Adipocyte (in vitro differentiated cells): ENCODE measurements at regions not wholly inside any gene's neighbourhood (a gene's known extent, or its start where the extent isn't known, plus 50 kb on each side); places are given as distances from the start of the nearest gene placed in this dataset.

ENCODE experiments used
- DNase-seq: peaks from one replicate; pipeline ENCODE4 v3.0.0-alpha.2; 2015; ENCODE audit warnings: low read depth
- H3K27me3 ChIP-seq: replicated peaks from 2 replicates; pipeline ENCODE4 v1.7.0; 2013; ENCODE audit warnings: mild to moderate bottlenecking, low read length, moderate library complexity; ENCODE audit not compliant: control insufficient read depth, insufficient read depth
- H3K36me3 ChIP-seq: 2 replicates; pipeline ENCODE4 v1.7.0; 2013; ENCODE audit warnings: low read length, mild to moderate bottlenecking, moderate library complexity; ENCODE audit not compliant: control insufficient read depth, insufficient read depth, severe bottlenecking
- H3K4me1 ChIP-seq: 2 replicates; pipeline ENCODE4 v1.7.0; 2013; ENCODE audit warnings: mild to moderate bottlenecking, low read length, moderate library complexity; ENCODE audit not compliant: control insufficient read depth, insufficient read depth
- H3K4me3 ChIP-seq: 2 replicates; pipeline ENCODE4 v1.7.0; 2013; ENCODE audit warnings: mild to moderate bottlenecking, low read length, moderate library complexity
- H3K9ac ChIP-seq: 2 replicates; pipeline ENCODE4 v1.7.0; 2013; ENCODE audit warnings: mild to moderate bottlenecking, low read length, moderate library complexity
- H3K9me3 ChIP-seq: 2 replicates; pipeline ENCODE4 v1.7.0; 2013; ENCODE audit warnings: mild to moderate bottlenecking, low read length, moderate library complexity; ENCODE audit not compliant: control insufficient read depth

GRCh38 chr17:14875557-14876412 lies 389.3 kb downstream of the PMP22 start:
- DNase-seq: no peak
- Histone ChIP-seq H3K27me3 (no peaks in the 10 kb centered on the region), H3K4me1 (peaks cover 13% of the 10 kb centered on the region), H3K36me3 (no peaks in the 10 kb centered on the region), H3K9me3 (no peaks in the 10 kb centered on the region), H3K9ac (no peak overlapping the region), H3K4me3 (no peak overlapping the region)

GRCh38 chr17:14873996-14874395 lies 391.1 kb downstream of the PMP22 start:
- H3K36me3 ChIP-seq: no peaks in the 10 kb centered on the region
- DNase-seq: no peak
- H3K4me3 ChIP-seq: no peak overlapping the region
- H3K9ac ChIP-seq: no peak overlapping the region
- H3K9me3 ChIP-seq: no peaks in the 10 kb centered on the region
- peaks cover 13% of the 10 kb centered on the region for H3K4me1 ChIP-seq
- no peaks in the 10 kb centered on the region for H3K27me3 ChIP-seq

- Histone ChIP-seq H3K9me3 (no peaks in the 10 kb centered on the region), H3K36me3 (no peaks in the 10 kb centered on the region), H3K4me3 (no peak overlapping the region), H3K4me1 (peaks cover 13% of the 10 kb centered on the region), H3K27me3 (no peaks in the 10 kb centered on the region), H3K9ac (no peak overlapping the region)
- DNase-seq: no peak
Observed at GRCh38 chr17:14873540-14873939, 391.6 kb downstream of the PMP22 start.

GRCh38 chr17:14871921-14872320 lies 393.2 kb downstream of the PMP22 start:
- Histone ChIP-seq H3K4me3 (peak overlapping the region; percentile 38), H3K9ac (no peak overlapping the region), H3K36me3 (no peaks in the 10 kb centered on the region), H3K27me3 (no peaks in the 10 kb centered on the region), H3K9me3 (no peaks in the 10 kb centered on the region), H3K4me1 (peaks cover 13% of the 10 kb centered on the region)
- peak; percentile 80 for DNase-seq

DNA sequence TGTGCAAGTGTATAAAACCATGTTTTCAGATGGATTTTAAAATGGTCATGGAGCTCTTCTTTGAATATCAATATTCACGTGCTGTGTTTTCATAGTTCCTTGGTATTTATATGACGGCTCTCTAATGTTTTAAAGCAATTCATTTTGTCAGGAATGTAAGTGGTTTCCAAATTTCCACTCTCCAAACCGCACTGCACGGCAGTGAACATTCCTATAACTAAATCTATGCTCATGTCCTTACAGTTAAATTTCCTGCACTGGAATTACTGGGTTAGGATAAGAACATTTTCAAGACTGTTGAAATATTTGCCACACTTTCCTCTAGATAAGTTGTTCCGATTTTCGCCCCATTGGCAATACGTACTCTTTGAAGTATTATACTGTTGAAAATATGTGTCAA lies 398.9 kb downstream of the PMP22 start:
- no peak overlapping the region for H3K4me3 ChIP-seq
- no peak overlapping the region for H3K9ac ChIP-seq
- H3K9me3 ChIP-seq: no peaks in the 10 kb centered on the region
- DNase-seq: no peak
- no peaks in the 10 kb centered on the region for H3K27me3 ChIP-seq
- peaks cover 2% of the 10 kb centered on the region for H3K4me1 ChIP-seq
- H3K36me3 ChIP-seq: no peaks in the 10 kb centered on the region

- no peak for DNase-seq
Observed at GRCh38 chr17:14864127-14864526, 401.0 kb downstream of the PMP22 start.

DNA sequence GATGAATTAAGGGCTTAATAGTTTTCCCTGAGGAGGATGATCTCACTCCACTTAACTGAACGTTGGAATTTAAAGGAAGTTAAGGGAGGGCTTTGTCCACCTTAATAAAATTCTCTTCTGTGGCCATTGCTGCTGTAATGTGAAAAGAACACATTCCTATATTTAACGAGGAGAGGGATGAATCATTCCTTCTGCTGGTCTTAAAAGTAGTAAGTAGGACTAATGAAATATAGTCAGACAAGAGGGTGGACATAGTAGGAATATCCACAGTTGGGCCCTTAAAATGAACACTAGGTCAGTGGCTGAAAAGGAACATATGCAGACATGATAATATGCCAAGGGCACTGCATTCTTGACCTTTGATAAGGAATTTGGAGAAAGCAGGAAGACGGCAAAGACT lies 405.6 kb downstream of the PMP22 start:
- H3K4me3 ChIP-seq: no peak overlapping the region
- peaks cover 10% of the 10 kb centered on the region for H3K4me1 ChIP-seq
- no peaks in the 10 kb centered on the region for H3K36me3 ChIP-seq
- no peak for DNase-seq
- no peak overlapping the region for H3K9ac ChIP-seq
- H3K27me3 ChIP-seq: no peaks in the 10 kb centered on the region
- no peaks in the 10 kb centered on the region for H3K9me3 ChIP-seq

More at GRCh38 chr17:14864127-14864526, 401.0 kb downstream of the PMP22 start:
- Histone ChIP-seq H3K27me3 (no peaks in the 10 kb centered on the region), H3K4me1 (peaks cover 10% of the 10 kb centered on the region), H3K9me3 (no peaks in the 10 kb centered on the region), H3K36me3 (no peaks in the 10 kb centered on the region), H3K4me3 (no peak overlapping the region), H3K9ac (no peak overlapping the region)

DNA sequence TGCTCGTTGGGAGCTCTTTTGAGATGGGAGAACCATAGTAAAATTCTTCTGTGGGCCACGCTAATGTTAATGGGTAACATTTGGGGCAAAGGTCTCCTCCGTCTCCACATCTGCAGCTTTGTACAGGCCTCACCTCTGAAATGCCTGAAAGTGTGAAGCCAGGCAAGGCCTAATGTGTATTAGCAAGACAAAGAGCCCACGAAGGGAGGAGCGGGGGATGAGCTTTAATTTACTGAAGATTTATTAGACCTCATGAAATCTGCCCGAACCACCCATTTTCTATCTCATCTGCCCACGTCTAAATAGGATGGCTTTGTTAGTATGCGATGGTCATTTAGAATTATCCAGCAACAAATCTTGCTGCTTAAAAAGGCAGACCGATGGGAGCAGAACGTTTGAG lies 408.9 kb downstream of the PMP22 start:
- H3K4me1 ChIP-seq: peaks cover 10% of the 10 kb centered on the region
- H3K9me3 ChIP-seq: no peaks in the 10 kb centered on the region
- no peak overlapping the region for H3K4me3 ChIP-seq
- no peak for DNase-seq
- H3K9ac ChIP-seq: no peak overlapping the region
- no peaks in the 10 kb centered on the region for H3K27me3 ChIP-seq
- H3K36me3 ChIP-seq: no peaks in the 10 kb centered on the region

DNA sequence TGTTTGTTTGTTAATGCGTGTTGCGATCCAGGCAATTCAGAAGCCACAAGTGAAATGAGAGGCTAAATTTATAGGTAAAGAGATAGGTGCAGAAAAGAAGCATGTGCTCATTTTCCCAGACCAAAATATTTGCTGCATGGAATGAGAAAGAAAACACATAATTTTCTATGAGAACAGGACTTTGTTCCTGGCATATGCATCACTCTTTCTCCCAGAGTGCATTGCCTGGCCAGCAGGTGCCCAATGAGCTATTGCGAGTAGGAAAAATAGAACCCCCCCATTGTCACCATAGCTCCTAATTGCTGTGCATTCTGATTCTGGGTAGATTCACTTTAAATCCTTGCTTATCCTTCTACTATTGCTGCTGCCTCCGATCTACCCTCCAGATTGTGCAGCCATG lies 410.4 kb downstream of the PMP22 start:
- Histone ChIP-seq H3K36me3 (no peaks in the 10 kb centered on the region), H3K9me3 (no peaks in the 10 kb centered on the region), H3K9ac (no peak overlapping the region), H3K4me3 (no peak overlapping the region), H3K4me1 (peaks cover 4% of the 10 kb centered on the region), H3K27me3 (no peaks in the 10 kb centered on the region)
- DNase-seq: no peak

DNA sequence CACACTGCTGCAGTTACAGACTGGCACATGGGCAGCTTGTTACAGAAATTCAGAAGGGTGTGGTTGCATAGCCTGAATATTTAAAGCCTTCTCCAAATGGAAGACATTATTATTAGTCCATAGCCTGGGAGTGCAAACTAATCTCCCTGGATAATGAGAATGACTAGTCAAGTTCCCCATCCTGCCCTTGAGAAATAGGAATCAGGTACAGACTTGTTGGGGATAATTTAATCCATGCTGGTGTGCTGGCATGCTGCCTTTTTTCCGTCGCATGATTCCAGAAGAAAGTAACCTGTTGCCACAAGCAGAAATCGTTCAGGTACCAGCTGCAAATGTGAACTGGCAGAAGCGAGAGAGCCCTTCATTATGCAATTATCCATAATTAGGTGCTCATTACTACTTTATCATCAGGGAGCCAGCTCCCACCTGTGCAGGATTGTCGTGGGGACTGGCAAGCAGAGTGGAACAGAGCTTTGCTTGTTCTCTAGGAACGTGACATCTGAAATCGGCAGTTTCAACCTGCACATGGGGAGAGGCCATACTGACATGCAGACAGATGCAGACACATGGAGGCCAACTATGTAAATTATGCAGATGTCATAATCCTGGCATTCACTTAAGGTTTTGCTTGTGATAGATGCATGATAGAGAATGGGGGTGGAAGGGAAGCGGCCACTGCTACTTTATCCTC lies 419.4 kb downstream of the PMP22 start:
- H3K9me3 ChIP-seq: no peaks in the 10 kb centered on the region
- no peaks in the 10 kb centered on the region for H3K36me3 ChIP-seq
- no peaks in the 10 kb centered on the region for H3K27me3 ChIP-seq
- no peak overlapping the region for H3K4me3 ChIP-seq
- no peak overlapping the region for H3K9ac ChIP-seq
- peaks cover 17% of the 10 kb centered on the region for H3K4me1 ChIP-seq
- DNase-seq: peak; percentile 32

DNA sequence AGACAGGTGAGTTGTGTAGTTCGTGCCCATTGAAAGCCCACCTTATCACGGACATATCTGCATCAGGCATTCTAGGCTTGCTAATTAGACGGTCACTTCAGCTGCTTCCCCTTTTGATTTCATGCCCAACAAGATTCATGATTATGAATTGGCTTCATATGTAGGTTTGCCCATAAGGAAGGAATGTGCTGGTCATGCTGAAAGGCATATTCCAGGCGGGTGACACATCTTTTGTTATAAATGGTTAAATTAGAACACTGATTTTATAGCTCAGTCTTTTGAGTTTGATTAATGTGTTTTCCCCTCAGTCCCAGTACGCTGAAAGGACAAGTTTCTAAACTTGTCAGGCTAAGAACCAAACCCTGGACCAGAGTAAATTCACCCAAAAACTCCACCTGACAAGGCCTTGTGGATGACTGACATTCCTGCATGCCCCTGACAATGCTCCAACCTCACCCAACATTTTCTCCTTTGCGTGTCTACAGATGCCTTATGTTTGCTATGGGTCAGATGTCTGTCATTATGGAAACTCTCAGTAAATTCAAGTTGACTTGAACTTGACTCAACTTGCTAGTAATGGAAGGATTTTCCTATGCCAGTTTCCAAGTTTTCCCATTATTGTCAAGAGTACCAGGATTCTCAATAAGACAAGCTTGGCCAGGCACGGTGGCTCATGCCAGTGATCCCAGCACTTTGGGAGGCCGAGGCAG lies 421.9 kb downstream of the PMP22 start:
- Histone ChIP-seq H3K4me1 (peaks cover 17% of the 10 kb centered on the region), H3K9ac (no peak overlapping the region), H3K27me3 (no peaks in the 10 kb centered on the region)

More for the DNA sequence above, 421.9 kb downstream of the PMP22 start:
- DNase-seq: no peak
- no peaks in the 10 kb centered on the region for H3K36me3 ChIP-seq
- no peak overlapping the region for H3K4me3 ChIP-seq
- H3K9me3 ChIP-seq: no peaks in the 10 kb centered on the region
